Osteocyte (in vitro differentiated cells): ENCODE measurements at regions not wholly inside any gene's neighbourhood (a gene's known extent, or its start where the extent isn't known, plus 50 kb on each side); places are given as distances from the start of the nearest gene placed in this dataset.

Experiments used
- DNase-seq: peaks from one replicate; pipeline ENCODE4 v3.0.0; 2021; ENCODE audit warnings: mixed read lengths; ENCODE audit not compliant: unreplicated experiment; ENCODE audit errors: extremely low spot score
- H3K27ac Mint-ChIP-seq: one replicate; pipeline ENCODE4 v1.8.0; 2021; ENCODE audit warnings: mild to moderate bottlenecking, mixed read lengths; ENCODE audit not compliant: unreplicated experiment
- H3K27me3 Mint-ChIP-seq: one replicate; pipeline ENCODE4 v1.8.0; 2021; ENCODE audit warnings: mixed read lengths; ENCODE audit not compliant: unreplicated experiment
- H3K36me3 Mint-ChIP-seq: one replicate; pipeline ENCODE4 v1.8.0; 2021; ENCODE audit warnings: mixed read lengths; ENCODE audit not compliant: unreplicated experiment
- H3K4me1 Mint-ChIP-seq: one replicate; pipeline ENCODE4 v1.8.0; 2021; ENCODE audit warnings: mixed read lengths; ENCODE audit not compliant: unreplicated experiment
- H3K4me3 Mint-ChIP-seq: one replicate; pipeline ENCODE4 v1.8.0; 2021; ENCODE audit warnings: mild to moderate bottlenecking, moderate library complexity, mixed read lengths; ENCODE audit not compliant: unreplicated experiment
- H3K9me3 Mint-ChIP-seq: one replicate; pipeline ENCODE4 v1.8.0; 2021; ENCODE audit warnings: mixed read lengths; ENCODE audit not compliant: unreplicated experiment
- CTCF ChIP-seq: fragments of 200-600 bp; sonication (generic); IDR thresholded peaks from 2 replicates; pipeline ENCODE4 v1.5.0; 2021; ENCODE audit warnings: antibody characterized with exemption, mild to moderate bottlenecking, moderate library complexity

- Mint-ChIP-seq H3K36me3 (no peaks in the 10 kb centered on the region), H3K27me3 (peaks cover 10% of the 10 kb centered on the region), H3K9me3 (no peaks in the 10 kb centered on the region), H3K4me3 (no peak overlapping the region), H3K4me1 (peaks cover 37% of the 10 kb centered on the region), H3K27ac (no peak overlapping the region)
- DNase-seq = no peak
- TF ChIP-seq CTCF = no peak
Measured at GRCh38 chr2:120545521-120546047, 190.1 kb upstream of the GLI2 start.

- H3K36me3 Mint-ChIP-seq = no peaks in the 10 kb centered on the region
- no peak overlapping the region for H3K27ac Mint-ChIP-seq
- H3K27me3 Mint-ChIP-seq = peaks cover 15% of the 10 kb centered on the region
- H3K4me3 Mint-ChIP-seq = no peak overlapping the region
- H3K4me1 Mint-ChIP-seq = peaks cover 31% of the 10 kb centered on the region
- DNase-seq = no peak
- H3K9me3 Mint-ChIP-seq = no peaks in the 10 kb centered on the region
- TF ChIP-seq CTCF = no peak
Measured at GRCh38 chr2:120546048-120546864, 189.4 kb upstream of the GLI2 start.

GRCh38 chr2:120546865-120547390, 188.7 kb upstream of the GLI2 start:
- Mint-ChIP-seq H3K4me1 (peaks cover 24% of the 10 kb centered on the region), H3K27ac (no peak overlapping the region), H3K4me3 (no peak overlapping the region), H3K36me3 (no peaks in the 10 kb centered on the region), H3K27me3 (peaks cover 15% of the 10 kb centered on the region), H3K9me3 (no peaks in the 10 kb centered on the region)
- DNase-seq = no peak
- no peak for TF ChIP-seq CTCF

- no peak overlapping the region for H3K27ac Mint-ChIP-seq
- peaks cover 15% of the 10 kb centered on the region for H3K27me3 Mint-ChIP-seq
- no peak for DNase-seq
- H3K4me1 Mint-ChIP-seq = peaks cover 27% of the 10 kb centered on the region
- no peaks in the 10 kb centered on the region for H3K36me3 Mint-ChIP-seq
- H3K4me3 Mint-ChIP-seq = no peak overlapping the region
- no peaks in the 10 kb centered on the region for H3K9me3 Mint-ChIP-seq
- no peak for TF ChIP-seq CTCF
Measured at GRCh38 chr2:120547662-120548061, 188.0 kb upstream of the GLI2 start.
